Activated T-helper 1 cell treated with anti-CD3 and anti-CD28 coated beads, Interleukin-12 subunit alpha, Interleukin-12 subunit beta, Interleukin-2, Interleukin-4 antibody, amounts not matched to agents 30 ng/mL and 10 ng/mL and 1 ng/mL, durations not matched to agents 14 hours and 24 hours and 36 hours (primary cell): ENCODE measurements at regions not wholly inside any gene's neighbourhood (a gene's known extent, or its start where the extent isn't known, plus 50 kb on each side); places are given as distances from the start of the nearest gene placed in this dataset.

ENCODE experiments used
- DNase-seq: peaks from one replicate; pipeline ENCODE4 v3.0.0; 2021; ENCODE audit warnings: low spot score
- H3K27ac Mint-ChIP-seq: one replicate; pipeline ENCODE4 v1.8.0; 2021; ENCODE audit warnings: mild to moderate bottlenecking, mixed read lengths
- H3K27me3 Mint-ChIP-seq: one replicate; pipeline ENCODE4 v1.8.0; 2022; ENCODE audit warnings: mild to moderate bottlenecking, moderate library complexity, mixed read lengths; ENCODE audit not compliant: insufficient read depth
- H3K36me3 Mint-ChIP-seq: one replicate; pipeline ENCODE4 v1.8.0; 2021; ENCODE audit warnings: low read depth, mixed read lengths
- H3K4me1 Mint-ChIP-seq: one replicate; pipeline ENCODE4 v1.8.0; 2021; ENCODE audit warnings: low read depth, mixed read lengths
- H3K4me3 Mint-ChIP-seq: one replicate; pipeline ENCODE4 v1.8.0; 2021; ENCODE audit warnings: mild to moderate bottlenecking, moderate library complexity, mixed read lengths
- H3K9me3 Mint-ChIP-seq: one replicate; pipeline ENCODE4 v1.8.0; 2021; ENCODE audit warnings: mixed read lengths
- intact Hi-C: fragments of 100-400 bp; cut with micrococcal nuclease; formaldehyde crosslinking; loops from one replicate; pipeline ENCODE4 v1.15.1; 2024

DNA sequence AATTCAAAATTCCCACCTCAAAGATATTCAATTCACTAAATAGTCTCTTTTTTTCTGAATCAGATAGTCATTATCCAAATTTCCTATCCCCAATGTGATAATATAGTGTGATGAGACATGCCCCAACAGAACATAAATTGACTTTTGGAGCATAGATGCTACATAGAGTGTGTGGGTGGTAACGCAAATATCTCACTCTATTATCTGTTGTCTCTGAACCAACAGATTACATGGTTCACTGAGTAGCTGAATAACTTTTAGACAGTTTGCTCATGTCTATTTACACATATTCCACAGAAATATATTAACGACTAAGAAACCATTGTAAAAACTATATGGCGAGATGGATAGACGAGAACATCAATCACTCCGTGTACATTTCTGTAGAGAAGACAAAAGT lies 209.9 kb downstream of the BARHL2 start:
- Mint-ChIP-seq H3K36me3 (no peaks in the 10 kb centered on the region), H3K4me3 (no peak overlapping the region), H3K9me3 (no peaks in the 10 kb centered on the region), H3K4me1 (no peaks in the 10 kb centered on the region), H3K27me3 (no peaks in the 10 kb centered on the region), H3K27ac (no peak overlapping the region)
- intact Hi-C loops, result no loop called here
- DNase-seq, result no peak

DNA sequence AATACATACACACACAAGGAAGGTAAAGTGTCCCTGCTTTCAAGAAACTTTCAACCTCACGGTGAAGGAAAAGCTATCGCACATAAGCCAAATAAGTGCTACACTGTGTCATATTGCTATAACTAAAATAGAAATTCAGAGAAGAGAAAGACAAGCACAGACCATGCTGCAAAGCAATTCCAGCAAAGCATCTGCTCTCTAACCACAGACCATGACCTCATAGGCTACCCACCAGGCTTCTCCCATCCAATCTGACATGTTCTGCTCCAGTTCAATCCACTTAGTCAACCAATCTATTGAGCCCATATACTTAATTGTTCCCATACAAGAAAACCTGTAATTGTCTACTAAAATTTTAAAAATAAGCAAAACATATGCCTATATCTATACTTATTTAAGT lies 211.3 kb downstream of the BARHL2 start:
- no peak overlapping the region for H3K4me3 Mint-ChIP-seq
- H3K27me3 Mint-ChIP-seq, result no peaks in the 10 kb centered on the region
- H3K4me1 Mint-ChIP-seq, result no peaks in the 10 kb centered on the region
- no peaks in the 10 kb centered on the region for H3K9me3 Mint-ChIP-seq
- H3K27ac Mint-ChIP-seq, result no peak overlapping the region
- H3K36me3 Mint-ChIP-seq, result no peaks in the 10 kb centered on the region
- intact Hi-C loops, result no loop called here
- no peak for DNase-seq

GRCh38 chr1:90504509-90504908 lies 212.6 kb downstream of the BARHL2 start:
- H3K27me3 Mint-ChIP-seq, result no peaks in the 10 kb centered on the region
- no peak overlapping the region for H3K27ac Mint-ChIP-seq
- no peak for DNase-seq
- no peaks in the 10 kb centered on the region for H3K4me1 Mint-ChIP-seq
- no peaks in the 10 kb centered on the region for H3K9me3 Mint-ChIP-seq
- no peaks in the 10 kb centered on the region for H3K36me3 Mint-ChIP-seq
- intact Hi-C loops, result no loop called here
- H3K4me3 Mint-ChIP-seq, result no peak overlapping the region

- intact Hi-C loops, result no loop called here
- H3K36me3 Mint-ChIP-seq, result no peaks in the 10 kb centered on the region
- no peak overlapping the region for H3K4me3 Mint-ChIP-seq
- no peaks in the 10 kb centered on the region for H3K4me1 Mint-ChIP-seq
- no peak overlapping the region for H3K27ac Mint-ChIP-seq
- DNase-seq, result no peak
- H3K9me3 Mint-ChIP-seq, result no peaks in the 10 kb centered on the region
- no peaks in the 10 kb centered on the region for H3K27me3 Mint-ChIP-seq
Observed at GRCh38 chr1:90502696-90503095, 214.4 kb downstream of the BARHL2 start.

GRCh38 chr1:90502194-90502593 lies 214.9 kb downstream of the BARHL2 start:
- H3K27ac Mint-ChIP-seq, result no peak overlapping the region
- no peaks in the 10 kb centered on the region for H3K9me3 Mint-ChIP-seq
- H3K4me1 Mint-ChIP-seq, result no peaks in the 10 kb centered on the region
- H3K27me3 Mint-ChIP-seq, result no peaks in the 10 kb centered on the region
- no peak for DNase-seq
- H3K4me3 Mint-ChIP-seq, result no peak overlapping the region
- H3K36me3 Mint-ChIP-seq, result no peaks in the 10 kb centered on the region
- intact Hi-C loops, result no loop called here

GRCh38 chr1:90501281-90501680 lies 215.8 kb downstream of the BARHL2 start:
- H3K4me1 Mint-ChIP-seq, result no peaks in the 10 kb centered on the region
- no peaks in the 10 kb centered on the region for H3K9me3 Mint-ChIP-seq

DNA sequence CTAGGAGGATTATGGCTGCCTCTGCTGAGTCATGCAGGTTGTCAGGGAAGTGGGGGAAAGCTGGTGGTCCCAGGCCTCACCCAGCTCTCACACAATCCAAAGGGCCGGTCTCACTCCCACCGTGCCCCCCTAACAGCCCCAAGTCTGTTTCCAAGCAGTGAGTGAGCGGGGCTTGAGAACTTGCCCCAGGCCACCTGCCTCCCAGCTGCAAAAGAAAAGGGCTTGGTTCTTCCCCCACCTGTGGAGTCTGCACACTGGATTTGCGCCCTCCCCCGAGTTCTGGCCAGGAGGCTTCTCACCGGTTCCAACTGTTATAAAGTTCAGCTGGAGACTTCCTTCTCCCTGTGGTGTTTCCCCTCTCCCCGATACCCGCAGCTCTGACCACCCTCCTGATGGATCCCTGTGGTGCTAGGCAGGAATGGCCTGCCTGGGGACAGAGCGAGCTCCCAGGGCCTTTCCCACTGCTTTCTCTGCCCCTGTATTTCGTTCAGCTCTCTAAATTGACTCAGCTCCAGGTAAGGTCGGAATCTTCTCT lies 222.3 kb downstream of the BARHL2 start:
- Mint-ChIP-seq H3K4me1 (no peaks in the 10 kb centered on the region), H3K9me3 (no peaks in the 10 kb centered on the region), H3K27me3 (no peaks in the 10 kb centered on the region), H3K4me3 (no peak overlapping the region), H3K27ac (no peak overlapping the region), H3K36me3 (no peaks in the 10 kb centered on the region)
- DNase-seq, result no peak
- intact Hi-C loops, result no loop called here

More at GRCh38 chr1:90501281-90501680, 215.8 kb downstream of the BARHL2 start:
- Mint-ChIP-seq H3K27ac (no peak overlapping the region), H3K4me3 (no peak overlapping the region), H3K36me3 (no peaks in the 10 kb centered on the region), H3K27me3 (no peaks in the 10 kb centered on the region)
- intact Hi-C loops, result no loop called here
- no peak for DNase-seq

GRCh38 chr1:90488451-90488850 lies 228.7 kb downstream of the BARHL2 start:
- Mint-ChIP-seq H3K4me1 (no peaks in the 10 kb centered on the region), H3K4me3 (no peak overlapping the region), H3K36me3 (no peaks in the 10 kb centered on the region), H3K27me3 (no peaks in the 10 kb centered on the region), H3K9me3 (no peaks in the 10 kb centered on the region), H3K27ac (no peak overlapping the region)
- intact Hi-C loops, result no loop called here
- no peak for DNase-seq

- intact Hi-C loops, result no loop called here
- Mint-ChIP-seq H3K27ac (no peak overlapping the region), H3K4me1 (no peaks in the 10 kb centered on the region), H3K27me3 (no peaks in the 10 kb centered on the region), H3K4me3 (no peak overlapping the region), H3K9me3 (no peaks in the 10 kb centered on the region), H3K36me3 (no peaks in the 10 kb centered on the region)
- DNase-seq, result no peak
Observed at GRCh38 chr1:90486996-90487395, 230.1 kb downstream of the BARHL2 start.

GRCh38 chr1:90486134-90486824 lies 230.8 kb downstream of the BARHL2 start:
- no peak overlapping the region for H3K27ac Mint-ChIP-seq

GRCh38 chr1:90480271-90480835 lies 236.7 kb downstream of the BARHL2 start:
- H3K36me3 Mint-ChIP-seq, result no peaks in the 10 kb centered on the region
- intact Hi-C loops, result no loop called here

More at GRCh38 chr1:90486134-90486824, 230.8 kb downstream of the BARHL2 start:
- no peaks in the 10 kb centered on the region for H3K27me3 Mint-ChIP-seq
- DNase-seq, result no peak
- H3K4me3 Mint-ChIP-seq, result no peak overlapping the region
- no peaks in the 10 kb centered on the region for H3K9me3 Mint-ChIP-seq
- intact Hi-C loops, result no loop called here
- no peaks in the 10 kb centered on the region for H3K4me1 Mint-ChIP-seq
- no peaks in the 10 kb centered on the region for H3K36me3 Mint-ChIP-seq

GRCh38 chr1:90476994-90477393 lies 240.1 kb downstream of the BARHL2 start:
- intact Hi-C loops, result no loop called here
- H3K27me3 Mint-ChIP-seq, result peaks cover 2% of the 10 kb centered on the region
- no peak for DNase-seq
- no peaks in the 10 kb centered on the region for H3K9me3 Mint-ChIP-seq
- H3K4me3 Mint-ChIP-seq, result no peak overlapping the region
- no peaks in the 10 kb centered on the region for H3K36me3 Mint-ChIP-seq
- no peaks in the 10 kb centered on the region for H3K4me1 Mint-ChIP-seq
- H3K27ac Mint-ChIP-seq, result no peak overlapping the region

More at GRCh38 chr1:90480271-90480835, 236.7 kb downstream of the BARHL2 start:
- H3K27me3 Mint-ChIP-seq, result peaks cover 2% of the 10 kb centered on the region
- no peaks in the 10 kb centered on the region for H3K4me1 Mint-ChIP-seq
- no peak overlapping the region for H3K27ac Mint-ChIP-seq
- no peaks in the 10 kb centered on the region for H3K9me3 Mint-ChIP-seq
- no peak for DNase-seq
- no peak overlapping the region for H3K4me3 Mint-ChIP-seq

- DNase-seq, result no peak
- intact Hi-C loops, result no loop called here
- no peak overlapping the region for H3K27ac Mint-ChIP-seq
- no peaks in the 10 kb centered on the region for H3K36me3 Mint-ChIP-seq
- no peak overlapping the region for H3K4me3 Mint-ChIP-seq
- H3K4me1 Mint-ChIP-seq, result no peaks in the 10 kb centered on the region
- H3K9me3 Mint-ChIP-seq, result no peaks in the 10 kb centered on the region
- H3K27me3 Mint-ChIP-seq, result peaks cover 2% of the 10 kb centered on the region
Observed at GRCh38 chr1:90476411-90476810, 240.7 kb downstream of the BARHL2 start.
